Occipital lobe (tissue), 1 donor: ENCODE measurements at regions not wholly inside any gene's neighbourhood (a gene's known extent, or its start where the extent isn't known, plus 50 kb on each side); places are given as distances from the start of the nearest gene placed in this dataset.
"Not testable (repeated sequence)": the region's sequence is repeated elsewhere in the genome, so short reads cannot be mapped to it uniquely, and the experiment has no call there.

Source experiments
- DNase-seq: peaks from one replicate; lab custom pipeline; 2025; lab: John Stamatoyannopoulos, UW

DNA sequence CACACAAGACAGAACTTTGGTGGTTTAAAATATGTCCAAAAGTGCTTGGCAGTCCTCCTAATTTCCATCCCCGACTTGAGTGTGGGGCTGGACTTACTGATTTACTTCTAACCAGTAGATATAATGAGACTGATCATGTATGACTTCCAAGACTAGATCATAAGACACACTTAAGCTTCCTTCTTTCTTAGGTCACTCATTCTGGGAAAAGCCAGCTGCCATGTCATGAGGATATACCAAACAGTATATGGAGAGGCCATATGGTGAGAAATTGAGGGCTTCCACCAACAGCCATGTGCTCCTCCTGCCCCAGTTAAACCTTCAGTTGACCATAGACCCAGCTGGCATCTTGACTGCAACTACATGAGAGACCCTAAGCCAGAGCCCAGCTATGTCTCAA lies 282.8 kb upstream of the PROK2 start:
- DNase-seq, result no peak

DNA sequence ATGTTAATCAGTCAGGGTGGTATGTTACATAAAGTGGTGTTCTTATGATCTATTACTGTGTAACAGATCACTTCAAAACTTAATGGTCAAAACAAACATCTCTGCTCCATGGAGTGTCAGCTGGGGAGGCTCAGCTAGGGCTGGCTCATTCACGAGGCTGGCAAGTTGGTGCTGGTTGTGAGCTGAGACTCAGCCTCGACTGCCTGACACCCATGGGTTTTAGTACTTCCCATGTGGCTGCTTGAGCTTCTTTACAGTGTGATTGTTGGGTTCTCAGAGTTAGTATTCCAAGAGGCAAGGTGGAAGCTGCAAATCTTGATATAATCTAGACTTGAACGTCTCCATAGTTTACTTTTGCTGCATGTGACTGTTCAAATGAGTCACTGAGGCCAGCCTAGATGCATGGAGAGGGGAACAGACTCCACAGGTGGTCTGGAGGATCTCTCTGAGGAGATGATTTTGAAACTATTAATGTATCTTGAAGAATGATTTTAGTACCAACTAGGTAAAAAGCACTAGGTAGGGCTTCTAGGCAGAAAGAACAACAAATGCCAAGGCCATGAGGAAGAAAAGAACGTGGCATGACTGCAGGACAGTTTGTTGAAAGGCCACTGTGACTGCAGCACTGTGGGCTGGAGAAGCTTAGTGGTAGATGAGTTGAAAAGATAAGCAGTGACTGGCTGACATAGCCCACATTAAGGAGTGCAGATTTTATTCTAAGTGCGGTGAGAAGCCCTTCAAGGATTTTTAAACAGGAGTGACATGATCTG lies 281.1 kb upstream of the PROK2 start:
- DNase-seq, result no peak

DNA sequence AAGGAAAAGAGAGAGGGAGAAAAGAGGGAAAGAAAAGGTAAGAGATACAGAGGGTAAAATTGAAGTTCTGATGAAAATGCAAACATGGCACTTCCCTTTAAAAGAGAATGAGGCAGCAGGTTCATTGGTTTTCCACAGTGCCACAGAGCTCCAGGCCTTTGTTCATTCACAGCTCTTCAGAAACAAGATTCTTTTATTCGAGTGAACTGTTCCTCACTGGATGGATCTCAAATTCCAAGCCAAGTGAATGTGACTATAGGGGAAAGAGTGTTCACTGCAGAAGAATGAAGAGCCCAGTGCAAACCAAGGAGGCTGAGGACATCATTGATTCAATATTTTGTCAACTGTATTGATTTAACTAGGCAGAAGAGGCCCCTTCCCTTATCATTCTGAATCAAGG lies 280.3 kb upstream of the PROK2 start:
- no peak for DNase-seq

DNA sequence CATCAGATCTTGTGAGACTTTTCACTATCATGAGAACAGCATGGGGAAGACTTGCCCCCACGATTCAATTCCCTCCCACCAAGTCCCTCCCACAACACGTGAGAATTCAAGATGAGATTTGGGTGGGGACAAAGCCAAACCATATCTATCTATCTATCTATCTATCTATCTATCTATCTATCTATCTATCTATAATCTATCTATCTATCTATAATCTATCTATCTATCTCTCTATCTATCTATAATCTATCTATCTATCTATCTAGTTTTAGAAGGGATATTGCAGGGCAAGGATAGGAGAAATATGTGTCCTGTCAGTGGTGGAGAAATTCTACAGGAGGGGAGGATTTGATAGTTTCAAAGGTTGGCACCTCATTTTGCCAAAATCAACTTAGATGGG lies 279.8 kb upstream of the PROK2 start:
- not testable (repeated sequence) for DNase-seq

DNA sequence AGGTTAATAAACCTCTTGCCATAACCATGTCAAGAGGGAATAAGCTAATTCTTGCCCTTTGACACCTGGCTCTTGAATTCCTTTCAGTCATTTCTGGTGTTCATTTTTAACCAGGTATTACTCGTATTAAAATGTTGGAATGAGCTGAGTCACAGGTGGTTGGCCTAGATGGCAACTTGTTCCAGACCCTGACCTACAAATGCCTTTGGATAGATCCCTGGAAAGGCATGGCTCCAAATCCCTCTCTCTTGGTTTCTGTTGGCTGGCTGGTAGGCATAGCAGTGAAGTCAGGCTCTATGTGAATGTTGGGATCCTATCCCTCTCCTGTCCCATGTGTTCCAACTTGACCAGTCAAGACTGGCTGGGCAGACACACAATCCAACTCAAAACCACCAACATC lies 277.1 kb upstream of the PROK2 start:
- no peak for DNase-seq

DNA sequence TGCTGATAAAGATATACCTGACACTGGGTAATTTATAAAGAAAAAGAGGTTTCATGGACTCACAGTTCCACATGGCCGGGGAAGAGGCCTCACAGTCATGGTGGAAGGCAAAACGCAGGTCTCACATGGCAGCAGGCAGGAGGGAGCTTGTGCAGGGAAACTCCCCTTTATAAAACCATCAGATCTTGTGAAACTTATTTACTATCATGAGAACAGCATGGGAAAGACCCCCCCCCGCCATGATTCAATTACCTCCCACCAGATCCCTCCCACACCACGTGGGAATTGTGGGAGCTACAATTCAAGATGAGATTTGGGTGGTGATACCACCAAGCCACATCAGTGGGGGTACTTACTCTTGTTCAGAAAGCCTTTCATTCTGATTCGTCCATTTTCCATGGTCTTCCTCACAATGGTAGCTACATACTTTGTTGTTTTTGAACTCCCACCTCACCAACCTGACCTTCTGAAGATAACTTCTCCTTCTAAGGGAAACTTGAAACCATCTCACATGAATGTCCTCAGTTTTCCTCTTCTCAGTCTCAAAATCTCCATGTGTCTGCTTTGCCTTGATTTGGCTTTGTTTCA lies 275.6 kb upstream of the PROK2 start:
- no peak for DNase-seq

DNA sequence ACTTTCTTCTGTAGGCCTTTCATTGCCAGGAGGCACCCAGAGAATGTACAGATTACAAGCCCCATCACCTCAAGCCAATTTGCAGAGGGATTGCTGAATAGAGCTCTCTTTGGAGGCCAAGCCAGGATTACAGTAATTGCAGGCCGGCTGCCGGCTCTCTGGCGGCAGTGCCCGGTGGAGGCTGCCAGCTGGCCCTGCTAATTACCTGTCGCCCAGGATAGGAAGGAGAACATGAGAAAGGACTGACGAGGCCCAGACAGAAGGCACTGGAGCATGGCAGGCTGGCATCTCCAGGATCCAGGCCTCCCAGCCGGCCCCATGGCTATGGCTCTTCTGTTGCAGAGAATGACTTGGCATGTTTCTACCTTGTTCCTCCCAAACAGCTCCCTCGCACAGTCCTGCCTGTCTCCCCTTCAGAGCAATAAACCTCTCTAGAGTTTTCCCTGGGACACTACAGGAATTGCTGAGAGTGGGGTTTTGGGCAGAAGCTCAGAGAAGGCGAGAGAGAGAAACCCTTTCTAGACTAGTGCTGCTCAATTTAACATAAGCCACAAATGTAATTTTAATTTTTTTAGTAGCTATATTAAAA lies 273.6 kb upstream of the PROK2 start:
- DNase-seq, result no peak

DNA sequence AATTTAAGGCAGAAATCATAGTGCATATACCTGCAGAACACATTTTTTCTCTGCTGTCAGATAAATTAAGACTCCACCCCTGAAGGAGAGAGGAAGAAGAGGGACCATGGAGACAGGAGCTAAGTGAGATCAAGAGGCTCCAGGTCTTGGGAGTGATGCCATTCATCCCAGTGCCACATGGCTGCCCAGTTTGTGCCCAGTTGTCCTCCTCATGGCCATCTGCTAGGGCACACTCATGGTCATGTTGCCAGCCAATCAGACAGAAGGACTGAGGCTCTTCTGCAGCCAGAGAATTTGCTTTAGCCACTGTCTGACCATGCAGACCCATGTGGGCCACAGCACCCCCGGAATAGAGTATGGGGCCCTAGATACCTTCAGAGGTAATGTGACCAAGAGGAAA lies 270.5 kb upstream of the PROK2 start:
- DNase-seq, result no peak

DNA sequence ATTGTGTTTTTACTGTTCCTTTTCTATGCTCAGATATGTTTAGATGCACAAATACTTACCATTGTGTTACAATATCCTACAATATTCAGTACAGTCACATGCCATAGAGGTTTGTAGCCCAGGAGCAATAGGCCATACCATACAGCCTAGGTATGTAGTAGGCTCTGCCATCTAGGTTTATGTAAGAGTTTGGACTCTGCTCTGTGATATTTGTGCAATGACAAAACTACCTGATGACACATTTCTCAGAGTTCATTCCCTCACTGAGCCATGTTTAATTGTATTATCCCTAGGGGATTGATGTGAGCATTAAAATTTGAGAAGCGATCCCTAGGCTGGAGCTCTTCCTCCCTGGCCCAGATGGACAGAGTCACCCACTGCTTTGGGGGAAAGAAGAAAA lies 270.0 kb upstream of the PROK2 start:
- DNase-seq, result no peak

DNA sequence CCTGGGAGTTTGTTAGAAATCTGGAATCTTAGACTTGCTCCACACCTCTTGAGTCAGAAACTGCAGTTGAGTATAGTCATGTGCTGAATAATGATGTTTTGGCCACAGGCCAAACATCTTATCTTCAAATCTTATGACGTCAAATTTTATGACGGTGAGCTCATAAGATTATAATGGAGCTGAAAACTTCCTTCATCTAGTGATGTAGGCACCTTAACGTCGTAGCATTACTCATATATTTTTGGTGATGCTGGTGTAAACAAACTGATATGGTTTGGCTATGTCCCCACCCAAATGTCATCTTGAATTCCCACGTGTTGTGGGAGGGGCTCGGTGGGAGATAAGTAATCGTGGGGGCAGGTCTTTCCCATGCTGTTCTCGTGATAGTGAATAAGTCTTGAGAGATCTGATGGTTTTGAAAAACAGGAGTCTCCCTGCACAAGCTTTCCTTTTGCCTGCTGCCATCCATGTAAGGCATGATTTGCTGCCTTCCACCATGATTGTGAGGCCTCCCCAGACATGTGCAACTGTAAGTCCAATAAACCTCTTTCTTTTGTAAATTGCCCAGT lies 268.0 kb upstream of the PROK2 start:
- DNase-seq, result no peak

DNA sequence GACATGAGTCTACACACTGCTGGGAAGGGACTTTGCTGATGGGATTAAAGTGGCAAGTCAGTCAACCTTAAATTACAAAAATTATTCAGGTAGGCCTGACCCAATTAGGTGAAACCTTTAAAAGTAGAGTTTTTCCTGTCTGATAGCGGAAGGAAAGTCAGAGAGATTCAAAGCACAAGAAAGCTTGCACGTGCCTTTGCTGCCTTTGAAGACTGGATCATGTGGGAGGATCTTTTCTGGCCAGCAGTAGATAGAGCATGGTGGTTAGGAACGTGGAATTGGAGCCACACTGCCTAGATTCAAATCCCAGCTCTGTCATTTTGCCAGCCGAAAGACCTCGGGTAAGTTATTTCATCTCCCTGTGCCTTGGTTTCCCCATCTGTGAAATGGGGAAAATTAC lies 265.8 kb upstream of the PROK2 start:
- DNase-seq, result no peak

DNA sequence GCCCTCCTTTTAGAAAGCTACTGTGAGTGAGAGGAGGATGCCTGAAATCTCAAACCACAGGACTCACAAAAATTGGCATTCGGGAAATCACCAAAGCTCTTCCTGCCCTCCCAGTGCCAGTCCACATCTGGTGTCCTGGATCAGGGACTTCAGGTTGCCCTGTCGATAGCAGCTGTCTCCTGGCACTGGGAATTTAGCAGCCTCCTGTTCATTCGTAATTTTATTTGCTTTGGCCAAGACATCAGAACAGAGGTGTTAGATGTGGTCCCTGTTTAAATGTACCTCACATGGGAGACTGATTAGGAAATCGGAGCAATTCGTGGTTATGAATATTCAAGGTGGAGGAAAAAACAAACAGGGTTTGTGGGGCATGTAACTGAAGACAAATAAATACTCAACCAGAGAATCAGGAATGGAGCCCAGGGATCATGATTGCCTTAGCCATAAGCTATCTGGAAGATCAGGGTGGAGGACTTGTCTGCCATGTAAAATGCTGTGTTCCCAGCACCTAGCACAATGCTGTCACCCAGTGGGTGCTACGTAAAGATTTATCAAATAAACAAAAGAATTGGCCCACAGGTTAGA lies 265.2 kb upstream of the PROK2 start:
- no peak for DNase-seq

DNA sequence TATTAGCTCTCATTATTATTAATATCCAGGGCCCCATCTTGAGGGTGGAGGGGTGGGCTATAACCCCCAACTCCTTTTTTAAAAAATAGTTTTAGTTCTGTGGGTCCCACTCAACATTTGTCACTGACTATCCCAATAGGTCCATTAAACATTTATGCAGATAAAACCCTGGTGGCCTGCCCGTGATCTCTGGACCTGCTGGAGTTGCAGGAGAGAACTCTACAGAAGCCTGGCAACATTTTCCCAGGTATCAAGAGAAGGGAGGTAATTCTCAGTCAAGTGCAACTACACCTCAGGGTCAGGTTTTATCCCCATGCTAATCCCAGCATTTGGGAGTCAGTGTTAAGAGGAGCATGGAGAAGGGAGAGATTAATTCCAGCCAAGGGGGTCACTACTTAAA lies 264.4 kb upstream of the PROK2 start:
- DNase-seq, result no peak

DNA sequence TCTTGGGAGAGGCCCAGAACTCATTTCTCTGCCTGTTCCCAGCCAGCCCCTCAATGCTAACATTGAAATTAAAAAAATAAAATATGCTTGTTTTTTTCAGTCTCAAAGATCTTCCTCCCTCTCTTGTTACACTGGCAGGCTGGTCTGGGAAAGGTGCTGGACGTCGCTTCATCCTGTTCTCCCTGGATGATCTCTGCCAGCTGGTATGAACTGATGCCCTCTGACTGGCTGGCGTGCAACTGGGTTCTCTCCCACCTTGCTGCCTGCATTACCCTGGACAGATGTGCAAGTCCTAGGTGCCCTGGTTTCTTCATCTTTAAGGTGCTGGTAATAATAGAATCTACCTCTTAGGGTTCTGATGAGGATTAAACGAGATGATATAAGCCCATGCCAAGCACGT lies 263.9 kb upstream of the PROK2 start:
- DNase-seq, result no peak

DNA sequence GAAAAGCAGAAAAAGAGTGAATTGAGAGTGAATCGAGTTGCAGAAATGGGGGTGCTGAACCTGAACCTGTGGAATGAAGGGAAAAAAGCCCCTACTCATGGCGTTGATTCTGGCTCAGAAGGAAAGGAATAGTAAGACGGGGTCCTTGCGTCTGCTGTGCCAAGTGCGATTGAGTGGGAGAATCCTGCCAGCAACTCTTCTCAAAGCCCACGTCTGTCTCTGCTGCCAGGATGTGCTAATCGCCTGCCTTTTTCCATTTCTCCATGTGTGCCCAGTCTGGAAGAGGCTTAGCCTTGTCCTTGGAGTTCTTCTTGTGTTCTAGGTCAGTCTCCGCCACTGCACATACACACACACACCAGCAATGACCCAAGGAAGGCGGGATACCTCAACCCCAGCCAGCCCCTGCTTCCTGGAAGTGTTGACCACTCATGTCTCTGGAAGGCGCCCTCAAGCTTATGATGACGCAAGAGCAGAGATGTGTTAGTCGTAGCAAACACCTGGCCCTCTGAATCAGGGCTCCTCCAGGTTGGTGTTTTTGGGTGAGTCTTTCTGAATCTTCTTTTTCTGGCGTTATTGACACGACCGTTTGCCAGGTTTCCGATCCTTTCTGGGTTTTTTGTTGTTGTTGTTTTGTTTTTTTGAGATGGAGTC lies 262.4 kb upstream of the PROK2 start:
- no peak for DNase-seq

DNA sequence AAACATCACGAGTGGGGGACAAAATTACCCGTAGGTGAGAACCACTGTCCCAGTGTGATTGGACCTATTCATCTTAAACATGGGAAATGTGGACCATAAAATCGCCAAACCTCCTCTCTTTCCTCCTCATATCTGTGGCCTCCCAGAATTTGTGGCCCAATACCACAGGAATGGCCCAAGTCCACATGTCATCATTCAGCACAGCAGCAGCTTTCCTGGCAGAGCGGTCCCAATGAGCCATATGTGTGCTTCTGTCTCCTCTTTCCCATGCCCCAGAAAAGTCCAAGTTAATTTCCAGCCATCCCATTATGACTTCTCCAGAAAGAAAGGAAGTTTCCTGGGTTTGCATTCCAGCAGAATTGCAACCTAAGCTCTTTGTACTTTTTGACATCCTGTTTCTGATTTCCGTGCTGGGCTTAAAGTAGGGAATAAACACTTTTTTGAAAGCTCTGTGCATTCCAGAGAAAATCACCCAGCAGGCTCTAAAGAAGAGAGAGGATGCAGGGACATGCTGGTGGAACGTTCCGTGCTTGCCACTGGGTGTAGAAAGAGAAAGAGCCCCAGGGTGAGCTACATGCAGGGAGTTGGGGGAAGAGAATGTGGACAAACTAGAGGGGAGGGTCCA lies 259.4 kb upstream of the PROK2 start:
- no peak for DNase-seq

DNA sequence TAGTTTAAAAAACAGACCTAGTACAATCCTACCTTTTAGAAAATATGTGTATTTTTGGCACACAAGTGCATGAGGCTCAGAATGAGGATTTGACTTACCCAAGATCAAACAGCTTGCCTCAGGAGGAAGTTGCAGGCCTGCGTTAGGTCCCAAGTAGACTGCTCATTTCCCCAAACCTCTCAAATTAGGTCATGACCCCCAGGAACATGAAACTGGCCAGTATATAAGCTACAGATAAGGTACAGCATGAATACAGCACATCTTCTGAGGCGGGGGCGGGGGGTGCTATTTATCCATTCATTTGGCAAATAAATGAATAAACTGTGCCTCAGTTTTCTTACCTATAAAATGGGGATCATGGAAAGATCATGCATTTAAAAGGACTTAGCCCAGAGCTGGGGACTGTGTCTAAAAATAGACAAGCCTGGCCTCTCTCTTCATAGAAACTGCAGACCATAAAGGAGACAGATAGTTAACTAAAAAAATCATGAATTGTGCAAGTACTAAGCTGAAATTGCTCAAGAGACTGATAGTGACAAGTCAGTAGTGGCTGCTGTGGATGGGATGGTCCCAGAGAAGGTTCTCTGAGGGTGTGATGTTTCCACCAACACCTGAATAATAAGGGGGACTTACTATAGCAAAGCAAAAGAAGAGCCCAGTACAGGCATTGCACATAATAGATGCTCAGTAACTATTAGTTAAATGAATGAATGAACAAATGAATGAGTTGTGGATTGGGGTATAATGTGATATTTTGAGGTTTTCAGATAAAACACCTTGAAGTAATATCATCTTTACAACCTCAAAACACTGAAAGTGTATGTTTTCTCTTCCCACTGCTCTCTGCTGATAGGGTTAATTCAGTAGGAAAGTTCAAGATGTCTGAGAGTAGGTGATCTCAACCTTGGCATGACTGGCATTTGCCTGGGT lies 258.5 kb upstream of the PROK2 start:
- DNase-seq, result no peak

DNA sequence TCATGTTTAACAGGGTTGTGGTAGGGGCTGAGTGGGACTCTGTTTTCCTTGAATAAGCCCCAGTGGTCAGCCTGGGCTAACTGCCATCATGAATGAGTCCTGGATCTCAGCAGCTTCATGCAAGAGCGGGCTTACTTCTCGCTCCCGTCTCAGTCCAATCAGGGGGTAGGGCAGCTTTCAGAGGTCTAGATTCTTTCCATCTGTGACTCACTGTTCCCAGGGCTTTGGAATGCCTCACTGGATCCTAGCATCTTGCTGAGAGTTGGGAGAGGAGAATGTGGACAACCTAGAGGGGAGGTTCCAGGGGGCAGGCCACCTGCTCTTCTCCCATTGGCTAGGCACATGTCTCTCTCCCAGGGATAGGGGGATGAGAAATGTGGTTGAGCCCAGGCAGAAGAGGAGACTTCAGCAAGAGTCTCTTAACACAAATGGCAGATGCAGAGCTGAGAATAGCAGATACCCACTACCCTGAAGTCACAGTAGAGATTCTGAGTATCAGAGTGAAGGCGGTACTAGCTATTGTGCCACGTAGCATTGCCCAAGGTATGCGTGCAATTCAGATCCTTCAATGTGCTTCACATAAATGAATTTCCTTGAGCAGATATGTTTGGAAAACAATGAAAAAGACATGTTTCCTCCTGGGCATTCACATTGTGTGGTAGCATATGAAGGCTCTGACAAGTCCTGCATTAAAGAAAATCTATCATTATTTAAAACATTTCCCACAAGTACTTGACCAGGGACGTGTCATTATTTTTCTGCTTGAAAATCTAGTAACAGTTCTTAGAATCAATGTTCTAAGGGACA lies 257.7 kb upstream of the PROK2 start:
- DNase-seq, result no peak

DNA sequence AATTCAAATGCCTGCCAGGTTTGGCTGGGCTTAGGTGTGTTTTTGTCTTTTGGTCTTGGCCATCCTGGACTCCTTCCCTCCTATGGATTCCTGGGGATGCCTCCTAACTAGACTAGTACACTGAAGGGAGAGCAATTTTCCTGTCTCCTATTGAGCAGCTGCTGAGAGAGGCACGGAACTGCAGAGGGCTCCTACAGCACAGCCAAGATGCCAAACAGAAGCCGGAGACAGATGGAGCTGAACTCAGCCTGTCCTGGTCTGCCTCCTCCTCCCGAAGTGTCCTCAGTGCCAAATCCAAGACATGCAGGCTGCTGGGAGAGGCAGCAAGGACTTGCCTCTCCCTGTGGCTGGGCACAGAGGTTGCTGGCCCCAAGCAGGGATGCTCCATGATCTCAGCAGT lies 256.6 kb upstream of the PROK2 start:
- peak; percentile 72 for DNase-seq

DNA sequence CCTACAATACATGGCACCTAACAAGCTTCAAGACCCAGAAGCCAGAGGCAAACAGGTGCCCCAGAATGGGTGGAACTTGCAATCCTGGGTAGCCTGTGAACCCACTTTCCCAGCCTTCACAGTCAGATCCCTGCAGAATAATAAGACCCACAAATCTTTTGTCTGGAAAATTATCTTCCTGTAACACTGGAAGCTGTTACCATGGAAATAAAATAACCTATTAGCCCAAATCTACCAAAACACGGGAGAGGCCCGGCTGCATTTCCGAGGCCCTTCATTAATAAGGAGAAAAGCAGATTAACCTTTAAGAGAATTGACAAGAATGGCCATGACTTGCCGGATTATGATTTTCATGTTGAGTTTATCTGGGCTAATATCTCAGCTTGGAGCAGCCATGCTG lies 256.1 kb upstream of the PROK2 start:
- DNase-seq, result no peak
